ENCODE measurements at regions not wholly inside any gene's neighbourhood (a gene's known extent, or its start where the extent isn't known, plus 50 kb on each side); places are given as distances from the start of the nearest gene placed in this dataset.

DNA sequence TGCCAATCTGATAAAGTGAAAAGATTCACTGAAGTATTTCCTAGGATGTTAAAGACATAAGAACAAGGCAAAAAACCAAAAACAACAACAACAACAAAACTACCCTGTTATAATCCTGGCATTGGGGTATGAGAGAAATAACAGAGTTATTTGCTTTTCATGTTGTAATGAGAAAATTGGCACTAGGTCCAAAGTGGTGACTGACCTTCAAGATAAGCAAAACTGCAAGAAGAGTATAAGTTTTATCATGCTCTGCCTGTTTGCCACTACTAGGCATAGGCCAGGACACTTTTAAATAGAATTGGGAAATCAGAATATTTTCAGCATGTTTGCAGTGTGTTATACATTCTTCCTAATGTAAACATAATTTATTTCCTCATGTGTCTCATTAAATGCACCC, 140.1 kb upstream of the CPM start:
- DNase-seq (ENCODE audit: low spot score) = no peak
- H3K4me1 Mint-ChIP-seq (ENCODE audit: unreplicated experiment) = peaks cover 27% of the 10 kb centered on the region
- no peak overlapping the region for H3K4me3 Mint-ChIP-seq (ENCODE audit: unreplicated experiment)
- peaks cover 2% of the 10 kb centered on the region for H3K27me3 Mint-ChIP-seq (ENCODE audit: unreplicated experiment)
- H3K36me3 Mint-ChIP-seq (ENCODE audit: low read depth, unreplicated experiment) = no peaks in the 10 kb centered on the region
- TF ChIP-seq, protein P1, sequence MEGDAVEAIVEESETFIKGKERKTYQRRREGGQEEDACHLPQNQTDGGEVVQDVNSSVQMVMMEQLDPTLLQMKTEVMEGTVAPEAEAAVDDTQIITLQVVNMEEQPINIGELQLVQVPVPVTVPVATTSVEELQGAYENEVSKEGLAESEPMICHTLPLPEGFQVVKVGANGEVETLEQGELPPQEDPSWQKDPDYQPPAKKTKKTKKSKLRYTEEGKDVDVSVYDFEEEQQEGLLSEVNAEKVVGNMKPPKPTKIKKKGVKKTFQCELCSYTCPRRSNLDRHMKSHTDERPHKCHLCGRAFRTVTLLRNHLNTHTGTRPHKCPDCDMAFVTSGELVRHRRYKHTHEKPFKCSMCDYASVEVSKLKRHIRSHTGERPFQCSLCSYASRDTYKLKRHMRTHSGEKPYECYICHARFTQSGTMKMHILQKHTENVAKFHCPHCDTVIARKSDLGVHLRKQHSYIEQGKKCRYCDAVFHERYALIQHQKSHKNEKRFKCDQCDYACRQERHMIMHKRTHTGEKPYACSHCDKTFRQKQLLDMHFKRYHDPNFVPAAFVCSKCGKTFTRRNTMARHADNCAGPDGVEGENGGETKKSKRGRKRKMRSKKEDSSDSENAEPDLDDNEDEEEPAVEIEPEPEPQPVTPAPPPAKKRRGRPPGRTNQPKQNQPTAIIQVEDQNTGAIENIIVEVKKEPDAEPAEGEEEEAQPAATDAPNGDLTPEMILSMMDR (IDR thresholded peaks at IDR 0.05; ENCODE audit: unreplicated experiment) = no peak
- no peak overlapping the region for H3K27ac Mint-ChIP-seq (ENCODE audit: unreplicated experiment)
- H3K9me3 Mint-ChIP-seq (ENCODE audit: unreplicated experiment) = no peaks in the 10 kb centered on the region

GRCh38 chr12:69074556-69075349, 141.8 kb upstream of the CPM start:
- Mint-ChIP-seq H3K27ac (ENCODE audit: unreplicated experiment) (no peak overlapping the region), H3K36me3 (ENCODE audit: low read depth, unreplicated experiment) (no peaks in the 10 kb centered on the region), H3K27me3 (ENCODE audit: unreplicated experiment) (no peaks in the 10 kb centered on the region), H3K9me3 (ENCODE audit: unreplicated experiment) (no peaks in the 10 kb centered on the region), H3K4me1 (ENCODE audit: unreplicated experiment) (peaks cover 18% of the 10 kb centered on the region), H3K4me3 (ENCODE audit: unreplicated experiment) (no peak overlapping the region)
- DNase-seq (ENCODE audit: low spot score) = no peak
- TF ChIP-seq, protein P1 (IDR thresholded peaks at IDR 0.05; ENCODE audit: unreplicated experiment) = no peak

DNA sequence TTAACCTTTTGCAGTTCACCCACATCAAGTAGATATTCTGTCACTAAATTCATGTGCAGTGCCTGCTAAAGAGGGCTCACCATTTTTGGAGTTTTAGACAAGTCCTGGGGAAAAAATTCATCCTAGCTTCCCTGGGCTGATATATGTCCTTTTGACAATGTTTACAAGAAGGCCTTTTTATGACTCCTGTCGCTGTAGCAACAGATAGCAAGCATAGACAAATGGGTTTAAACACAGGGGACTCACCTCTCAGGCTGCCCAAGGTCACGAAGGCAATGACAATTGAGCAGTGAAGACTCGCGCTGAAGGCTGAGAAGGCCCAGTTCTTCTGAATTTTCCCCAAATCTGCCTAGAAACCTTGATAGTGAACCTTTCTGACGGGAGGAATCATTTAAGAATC, 150.7 kb upstream of the CPM start:
- Mint-ChIP-seq H3K9me3 (ENCODE audit: unreplicated experiment) (no peaks in the 10 kb centered on the region), H3K27me3 (ENCODE audit: unreplicated experiment) (peaks cover 1% of the 10 kb centered on the region), H3K4me3 (ENCODE audit: unreplicated experiment) (no peak overlapping the region), H3K4me1 (ENCODE audit: unreplicated experiment) (peaks cover 5% of the 10 kb centered on the region), H3K36me3 (ENCODE audit: low read depth, unreplicated experiment) (no peaks in the 10 kb centered on the region), H3K27ac (ENCODE audit: unreplicated experiment) (no peak overlapping the region)
- DNase-seq (ENCODE audit: low spot score) = no peak
- TF ChIP-seq, protein P1 (IDR thresholded peaks at IDR 0.05; ENCODE audit: unreplicated experiment) = no peak

- no peak for DNase-seq (ENCODE audit: low spot score)
- H3K36me3 Mint-ChIP-seq (ENCODE audit: low read depth, unreplicated experiment) = no peaks in the 10 kb centered on the region
- H3K4me1 Mint-ChIP-seq (ENCODE audit: unreplicated experiment) = peaks cover 5% of the 10 kb centered on the region
- no peaks in the 10 kb centered on the region for H3K9me3 Mint-ChIP-seq (ENCODE audit: unreplicated experiment)
- no peak overlapping the region for H3K27ac Mint-ChIP-seq (ENCODE audit: unreplicated experiment)
- no peak overlapping the region for H3K4me3 Mint-ChIP-seq (ENCODE audit: unreplicated experiment)
- TF ChIP-seq, protein P1 (IDR thresholded peaks at IDR 0.05; ENCODE audit: unreplicated experiment) = no peak
- H3K27me3 Mint-ChIP-seq (ENCODE audit: unreplicated experiment) = peaks cover 1% of the 10 kb centered on the region
These were observed 151.9 kb upstream of the CPM start for GRCh38 chr12:69084816-69085378.

GRCh38 chr12:69085852-69086251, 152.9 kb upstream of the CPM start:
- Mint-ChIP-seq H3K4me3 (ENCODE audit: unreplicated experiment) (no peak overlapping the region), H3K36me3 (ENCODE audit: low read depth, unreplicated experiment) (no peaks in the 10 kb centered on the region), H3K9me3 (ENCODE audit: unreplicated experiment) (no peaks in the 10 kb centered on the region), H3K27ac (ENCODE audit: unreplicated experiment) (no peak overlapping the region), H3K4me1 (ENCODE audit: unreplicated experiment) (peaks cover 5% of the 10 kb centered on the region), H3K27me3 (ENCODE audit: unreplicated experiment) (peaks cover 1% of the 10 kb centered on the region)
- DNase-seq (ENCODE audit: low spot score) = no peak
- TF ChIP-seq, protein P1 (IDR thresholded peaks at IDR 0.05; ENCODE audit: unreplicated experiment) = no peak
